ENCODE measurements at regions not wholly inside any gene's neighbourhood (a gene's known extent, or its start where the extent isn't known, plus 50 kb on each side); places are given as distances from the start of the nearest gene placed in this dataset.

GRCh38 chr18:51438797-51439350 is 241.4 kb upstream of the MEX3C start:
- Mint-ChIP-seq H3K4me3 (no peak overlapping the region), H3K27me3 (ENCODE audit: low read depth) (no peaks in the 10 kb centered on the region)
- no peaks in the 10 kb centered on the region for H3K9me3 ChIP-seq (ENCODE audit: control insufficient read depth, low read depth, low read length)

More at GRCh38 chr18:51438797-51439350, 241.4 kb upstream of the MEX3C start:
- no peak overlapping the region for H2BK20ac ChIP-seq (ENCODE audit: low read depth, low read length, poor library complexity, severe bottlenecking)
- no peak overlapping the region for H3K4ac ChIP-seq (ENCODE audit: low read depth, low read length)
- no peaks in the 10 kb centered on the region for H3K79me2 ChIP-seq (ENCODE audit: insufficient read depth, low read length)
- H3K4me2 ChIP-seq (ENCODE audit: insufficient read depth, insufficient read length, low read length) = no peak overlapping the region
- no peak for DNase-seq
- H3K79me1 ChIP-seq (ENCODE audit: insufficient read depth, low read depth, low read length, poor library complexity, severe bottlenecking) = no peaks in the 10 kb centered on the region
- no peak overlapping the region for H2BK12ac ChIP-seq (ENCODE audit: insufficient read length, low read depth, low read length)
- no peak overlapping the region for H3K9ac ChIP-seq (ENCODE audit: extremely low read depth, insufficient read length, low read length)
- Mint-ChIP-seq H3K9me3 (no peaks in the 10 kb centered on the region), H3K4me1 (peaks cover 9 to 12% of the 10 kb centered on the region in 2 experiments), H3K27ac (no peak overlapping the region), H3K36me3 (ENCODE audit: insufficient read depth in 1 of 3, low read depth in 3 of 3) (no peaks in the 10 kb centered on the region)
- no peak overlapping the region for H2BK5ac ChIP-seq (ENCODE audit: insufficient read length, low read length)
- H3K14ac ChIP-seq (ENCODE audit: insufficient read depth, low read length) = no peak overlapping the region
- no peak overlapping the region for H3K18ac ChIP-seq (ENCODE audit: insufficient read length, low read depth, low read length)
- H3T11ph ChIP-seq (ENCODE audit: low read length) = no peak overlapping the region
- H4K91ac ChIP-seq (ENCODE audit: insufficient read length, low read depth, low read length) = no peak overlapping the region
- no peak overlapping the region for H2BK15ac ChIP-seq (ENCODE audit: low read depth, low read length)
- H2AFZ ChIP-seq (ENCODE audit: low read length) = no peak overlapping the region
- no peaks in the 10 kb centered on the region for H3K4me1 ChIP-seq (ENCODE audit: insufficient read depth, low read length)
- no peak overlapping the region for H3K23ac ChIP-seq (ENCODE audit: insufficient read length, low read depth, low read length)
- H3K56ac ChIP-seq (ENCODE audit: insufficient read length, low read depth, low read length) = no peak overlapping the region
- H4K20me1 ChIP-seq (ENCODE audit: control insufficient read depth, insufficient read depth, insufficient read length) = no peaks in the 10 kb centered on the region
- H3K27ac ChIP-seq (ENCODE audit: insufficient read length, low read depth, low read length) = no peak overlapping the region
- H4K8ac ChIP-seq (replicated peaks; ENCODE audit: insufficient read length, low read depth, low read length) = no peak overlapping the region
- H4K5ac ChIP-seq (ENCODE audit: insufficient read length, low read depth, low read length) = no peak overlapping the region
- H2BK120ac ChIP-seq (ENCODE audit: low read depth, low read length, poor library complexity, severe bottlenecking) = no peak overlapping the region
- no peaks in the 10 kb centered on the region for H3K23me2 ChIP-seq (ENCODE audit: insufficient read length, low read depth, low read length, poor library complexity, severe bottlenecking)
- H2AK5ac ChIP-seq (ENCODE audit: insufficient read length, low read length) = no peak overlapping the region
- no peak for TF ChIP-seq CTCF (conservative IDR thresholded peaks at IDR 0.05)
- H3K27me3 ChIP-seq (ENCODE audit: insufficient read depth, low read length) = no peaks in the 10 kb centered on the region
